ENCODE measurements at regions not wholly inside any gene's neighbourhood (a gene's known extent, or its start where the extent isn't known, plus 50 kb on each side); places are given as distances from the start of the nearest gene placed in this dataset.

DNA sequence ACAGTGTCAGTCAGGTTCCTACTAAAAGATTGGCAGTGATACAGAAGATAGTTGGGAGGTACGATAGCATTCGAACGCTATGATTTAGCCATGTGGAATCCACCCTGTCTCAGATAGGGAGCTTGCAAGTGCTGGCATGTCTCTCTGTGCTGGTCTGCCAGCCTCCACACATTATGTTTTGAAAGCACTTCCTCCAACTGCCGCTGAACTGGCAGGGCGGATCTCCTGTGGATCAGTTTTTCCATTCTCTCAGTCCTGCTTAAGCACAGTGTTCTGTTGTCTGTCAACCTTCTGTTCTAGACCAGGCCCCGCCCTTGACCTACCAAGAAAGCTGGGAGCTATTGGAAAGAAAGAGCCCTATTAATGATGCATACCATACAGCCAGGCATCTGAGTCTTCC, 65.5 kb upstream of the PALMD start (continued):
- no peak for TF ChIP-seq ZNF274 (IDR thresholded peaks at IDR 0.05; ENCODE audit: borderline replicate concordance, extremely low read depth, low read length)
- TF ChIP-seq BRCA1 (IDR thresholded peaks at IDR 0.05; ENCODE audit: low read depth, low read length): no peak
- no peak for TF ChIP-seq CBX8 (IDR thresholded peaks at IDR 0.05; ENCODE audit: borderline replicate concordance, low read depth, low read length)
